22Rv1 (cell line): ENCODE measurements at regions not wholly inside any gene's neighbourhood (a gene's known extent, or its start where the extent isn't known, plus 50 kb on each side); places are given as distances from the start of the nearest gene placed in this dataset.

ENCODE experiments used
- ZFX ChIP-seq: fragments of 450-650 bp; IDR thresholded peaks from 2 replicates; pipeline ENCODE4 v1.6.1; 2017; ENCODE audit warnings: antibody characterized with exemption, borderline replicate concordance
- TF ChIP-seq, protein P1 (sequence below): fragments of 450-650 bp; IDR thresholded peaks from 2 replicates; pipeline ENCODE4 v1.5.1; 2017; ENCODE audit warnings: mild to moderate bottlenecking

DNA sequence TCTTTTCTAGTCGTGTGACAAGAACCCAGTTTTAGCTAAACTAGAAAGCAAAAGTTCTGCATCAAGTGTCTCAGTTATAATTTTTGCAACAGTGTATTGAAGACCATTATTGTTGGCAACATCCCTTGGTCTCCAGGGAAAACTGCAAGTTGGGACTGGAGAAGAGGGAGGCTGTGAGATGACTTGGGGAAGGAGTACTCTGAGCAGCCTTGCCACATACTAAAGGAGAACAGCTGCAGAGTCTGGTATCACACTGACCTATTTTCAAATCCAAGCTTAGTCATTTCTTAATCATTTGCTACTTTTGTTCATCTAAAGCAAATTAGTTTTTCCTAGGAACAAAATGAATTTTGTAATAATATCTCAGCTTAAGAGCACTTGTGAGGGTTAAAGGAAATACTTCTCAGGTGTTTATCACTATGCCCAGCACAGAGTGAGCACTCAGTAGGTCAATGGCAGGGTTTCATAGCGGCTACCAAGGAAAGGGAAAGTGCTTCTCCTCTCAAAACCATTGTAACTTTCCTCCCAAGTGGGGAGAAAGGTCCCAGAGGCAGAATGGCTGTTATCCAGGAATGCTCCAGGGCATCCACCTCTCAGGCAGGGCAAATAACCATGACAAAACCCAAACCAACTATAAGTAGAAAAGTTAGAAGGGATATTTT is 247.1 kb downstream of the C11orf87 start:
- TF ChIP-seq, protein P1, sequence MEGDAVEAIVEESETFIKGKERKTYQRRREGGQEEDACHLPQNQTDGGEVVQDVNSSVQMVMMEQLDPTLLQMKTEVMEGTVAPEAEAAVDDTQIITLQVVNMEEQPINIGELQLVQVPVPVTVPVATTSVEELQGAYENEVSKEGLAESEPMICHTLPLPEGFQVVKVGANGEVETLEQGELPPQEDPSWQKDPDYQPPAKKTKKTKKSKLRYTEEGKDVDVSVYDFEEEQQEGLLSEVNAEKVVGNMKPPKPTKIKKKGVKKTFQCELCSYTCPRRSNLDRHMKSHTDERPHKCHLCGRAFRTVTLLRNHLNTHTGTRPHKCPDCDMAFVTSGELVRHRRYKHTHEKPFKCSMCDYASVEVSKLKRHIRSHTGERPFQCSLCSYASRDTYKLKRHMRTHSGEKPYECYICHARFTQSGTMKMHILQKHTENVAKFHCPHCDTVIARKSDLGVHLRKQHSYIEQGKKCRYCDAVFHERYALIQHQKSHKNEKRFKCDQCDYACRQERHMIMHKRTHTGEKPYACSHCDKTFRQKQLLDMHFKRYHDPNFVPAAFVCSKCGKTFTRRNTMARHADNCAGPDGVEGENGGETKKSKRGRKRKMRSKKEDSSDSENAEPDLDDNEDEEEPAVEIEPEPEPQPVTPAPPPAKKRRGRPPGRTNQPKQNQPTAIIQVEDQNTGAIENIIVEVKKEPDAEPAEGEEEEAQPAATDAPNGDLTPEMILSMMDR, result no peak
- no peak for TF ChIP-seq ZFX
